Thymus (tissue), 11 donors: ENCODE measurements at regions not wholly inside any gene's neighbourhood (a gene's known extent, or its start where the extent isn't known, plus 50 kb on each side); places are given as distances from the start of the nearest gene placed in this dataset.

Experiments used
- DNase-seq, 9 donors: peaks; one replicate each; pipeline ENCODE4 v3.0.0-alpha.2; 2013; ENCODE audit warnings: low spot score in 9 of 9, low read depth in 6 of 9, missing footprints in 1 of 9
- H3K27ac ChIP-seq, 2 donors: one replicate each; pipeline ENCODE4 v1.5.1; 2013; ENCODE audit warnings: control low read depth in 1 of 2, low read depth in 1 of 2, low read length in 1 of 2, mild to moderate bottlenecking in 1 of 2, moderate library complexity in 1 of 2
- H3K27me3 ChIP-seq, 2 donors: one replicate each; pipeline ENCODE4 v1.5.1; 2013; ENCODE audit warnings: low read length in 1 of 2; ENCODE audit not compliant: control insufficient read depth in 2 of 2, insufficient read depth in 1 of 2
- H3K36me3 ChIP-seq, 2 donors: one replicate each; pipeline ENCODE4 v1.5.1; 2013; ENCODE audit warnings: low read length in 1 of 2, mild to moderate bottlenecking in 1 of 2, moderate library complexity in 1 of 2; ENCODE audit not compliant: control insufficient read depth in 2 of 2, insufficient read depth in 2 of 2
- H3K4me1 ChIP-seq, 2 donors: one replicate each; pipeline ENCODE4 v1.5.1; 2013; ENCODE audit warnings: low read length in 2 of 2; ENCODE audit not compliant: control insufficient read depth in 2 of 2, insufficient read depth in 2 of 2
- H3K4me3 ChIP-seq, 2 donors: one replicate each; pipeline ENCODE4 v1.5.1; 2013; ENCODE audit warnings: low read length in 2 of 2, control low read depth in 1 of 2, mild to moderate bottlenecking in 1 of 2
- H3K9me3 ChIP-seq, 2 donors: one replicate each; pipeline ENCODE4 v1.5.1; 2013; ENCODE audit warnings: low read length in 1 of 2, mild to moderate bottlenecking in 1 of 2; ENCODE audit not compliant: control insufficient read depth in 2 of 2, insufficient read depth in 1 of 2
- WGBS: extraction: QIAGEN DNeasy Blood & Tissue Kit; methylation state at CpG from one replicate; pipeline ENCODE4 v1.1.7; 2013; 5-methylcytosine and 5-hydroxymethylcytosine counted together
- donor health status: healthy.

DNA sequence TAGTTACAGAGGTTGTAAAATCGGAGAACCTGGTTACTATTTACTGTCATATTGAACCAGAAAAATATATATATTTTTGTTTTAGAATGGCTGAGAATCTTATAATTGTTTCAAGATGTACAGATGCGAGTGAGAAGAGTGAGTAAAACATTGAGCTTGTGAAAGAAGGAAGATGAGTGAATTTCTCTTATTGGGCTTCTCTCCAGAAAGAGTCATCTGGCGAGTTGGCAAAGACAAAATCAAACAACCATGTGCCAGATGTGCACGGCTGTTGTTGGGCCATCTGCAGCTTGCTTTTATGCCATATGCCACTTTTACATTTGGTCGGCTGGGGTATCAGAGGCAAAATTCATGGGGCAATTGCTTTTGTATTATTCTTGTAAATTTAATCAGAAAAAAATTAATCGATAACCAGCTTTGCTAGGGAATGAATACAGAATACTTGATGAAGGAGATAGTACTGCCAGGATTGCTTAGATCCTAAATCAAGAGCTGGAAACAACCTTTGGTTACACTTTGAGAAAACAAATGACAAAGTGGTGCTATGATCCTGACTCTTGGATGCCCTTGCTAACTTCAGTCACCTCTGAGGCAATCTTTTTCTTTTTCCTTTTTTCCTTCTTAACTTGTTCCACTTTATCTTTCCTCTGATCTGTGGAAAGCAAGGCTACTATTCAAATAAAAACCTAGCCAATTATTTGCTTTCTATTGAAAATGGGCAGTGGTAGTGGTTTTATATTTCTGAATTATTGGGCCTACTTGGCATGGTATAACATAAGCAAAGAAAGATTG lies 97.1 kb upstream of the GRIK2 start:
- Histone ChIP-seq H3K36me3 (no peaks in the 10 kb centered on the region), H3K4me1 (no peaks in the 10 kb centered on the region), H3K9me3 (peaks cover 0 to 7% of the 10 kb centered on the region in 2 donors), H3K27me3 (no peaks in the 10 kb centered on the region), H3K4me3 (no peak overlapping the region), H3K27ac (no peak overlapping the region)
- no peak for DNase-seq
- WGBS = 88% methylated on average over 6 of the region's 6 CpGs

DNA sequence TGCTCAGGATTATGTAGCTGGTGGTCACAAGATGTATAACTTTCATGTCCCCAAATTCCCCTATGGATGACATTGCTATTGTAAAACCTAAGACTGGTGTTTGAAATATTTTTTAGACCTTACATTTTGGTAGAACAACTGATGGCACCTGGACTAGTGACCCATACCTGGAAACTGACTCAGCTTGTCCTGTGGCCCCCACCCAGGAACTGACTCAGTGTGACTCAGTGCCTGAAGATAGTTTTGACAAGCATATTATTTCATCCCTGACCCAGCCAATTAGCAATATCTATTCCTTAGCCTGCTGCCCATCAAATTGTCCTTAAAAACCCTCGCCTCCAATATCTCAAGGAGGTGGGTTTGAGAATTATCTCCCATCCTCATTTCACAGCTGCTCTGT lies 90.9 kb upstream of the GRIK2 start:
- Histone ChIP-seq H3K27ac (no peak overlapping the region), H3K36me3 (no peaks in the 10 kb centered on the region), H3K4me3 (no peak overlapping the region), H3K4me1 (no peaks in the 10 kb centered on the region), H3K27me3 (no peaks in the 10 kb centered on the region), H3K9me3 (no peaks in the 10 kb centered on the region)
- 96% methylated on average over 1 of the region's 1 CpG for WGBS
- no peak for DNase-seq

DNA sequence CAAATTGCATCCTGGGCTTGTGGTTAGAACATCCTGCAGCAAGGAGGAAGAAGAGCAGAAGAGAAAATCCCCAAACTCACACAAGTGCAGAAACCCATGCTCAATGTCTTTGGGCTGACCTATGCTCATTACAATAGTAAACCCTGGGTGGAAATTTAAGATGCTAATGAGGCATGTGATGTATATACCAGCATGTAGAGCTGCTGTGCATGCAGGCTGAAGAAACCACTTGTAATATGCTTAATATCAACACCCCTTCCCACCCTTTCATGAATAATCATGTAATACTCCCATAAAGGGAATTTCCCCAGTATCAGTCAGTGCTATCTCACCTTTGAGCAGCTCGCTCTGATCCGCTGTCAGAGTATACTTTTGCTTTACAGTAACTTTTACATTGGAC lies 90.0 kb upstream of the GRIK2 start:
- Histone ChIP-seq H3K27ac (no peak overlapping the region), H3K4me1 (no peaks in the 10 kb centered on the region), H3K36me3 (no peaks in the 10 kb centered on the region), H3K9me3 (no peaks in the 10 kb centered on the region), H3K4me3 (no peak overlapping the region), H3K27me3 (no peaks in the 10 kb centered on the region)
- WGBS = 97% methylated on average over 2 of the region's 2 CpGs
- no peak for DNase-seq

DNA sequence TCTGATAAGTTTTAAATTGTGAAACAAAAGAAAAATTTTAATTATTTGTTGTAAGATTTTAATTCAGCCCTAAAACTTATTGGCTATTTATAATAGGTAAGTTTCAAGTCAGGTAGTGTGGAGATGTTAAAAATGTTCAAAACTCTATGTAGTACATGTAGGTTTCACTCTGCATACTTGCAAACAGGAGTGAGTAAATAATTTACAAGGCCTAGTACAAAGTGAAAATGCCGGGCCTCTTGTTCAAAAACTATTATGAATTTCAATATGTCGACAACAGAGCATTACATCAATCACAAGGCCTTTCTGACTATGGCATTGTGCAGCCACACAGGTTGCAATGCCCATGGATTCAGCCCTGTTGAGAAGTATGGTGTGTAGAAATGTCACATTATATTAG lies 80.9 kb upstream of the GRIK2 start:
- no peaks in the 10 kb centered on the region for H3K4me1 ChIP-seq
- H3K4me3 ChIP-seq = no peak overlapping the region
- no peaks in the 10 kb centered on the region for H3K9me3 ChIP-seq
- H3K27me3 ChIP-seq = no peaks in the 10 kb centered on the region
- 93% methylated on average over 2 of the region's 2 CpGs for WGBS
- no peaks in the 10 kb centered on the region for H3K36me3 ChIP-seq
- H3K27ac ChIP-seq = no peak overlapping the region
- no peak for DNase-seq

DNA sequence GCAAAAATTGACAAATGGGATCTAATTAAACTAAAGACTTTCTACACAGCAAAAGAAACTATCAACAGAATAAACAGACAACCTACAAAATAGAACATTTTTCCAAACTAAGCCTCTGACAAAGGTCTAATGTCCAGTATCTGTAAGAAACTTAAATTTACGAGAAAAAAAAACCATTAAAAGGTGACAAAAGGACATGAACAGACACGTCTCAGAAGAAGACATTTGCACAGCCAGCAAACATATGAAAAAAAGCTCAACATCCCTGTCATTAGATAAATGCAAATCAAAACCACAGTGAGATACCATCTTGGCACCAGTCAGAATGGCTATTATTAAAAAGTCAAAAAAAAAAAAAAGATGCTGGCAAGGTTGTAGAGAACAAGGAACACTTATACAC lies 70.6 kb upstream of the GRIK2 start:
- DNase-seq = no peak
- H3K27ac ChIP-seq = no peak overlapping the region
- H3K36me3 ChIP-seq = no peaks in the 10 kb centered on the region
- no peaks in the 10 kb centered on the region for H3K27me3 ChIP-seq
- no peaks in the 10 kb centered on the region for H3K9me3 ChIP-seq
- WGBS = 93% methylated on average over 2 of the region's 2 CpGs
- no peak overlapping the region for H3K4me3 ChIP-seq
- H3K4me1 ChIP-seq = no peaks in the 10 kb centered on the region

DNA sequence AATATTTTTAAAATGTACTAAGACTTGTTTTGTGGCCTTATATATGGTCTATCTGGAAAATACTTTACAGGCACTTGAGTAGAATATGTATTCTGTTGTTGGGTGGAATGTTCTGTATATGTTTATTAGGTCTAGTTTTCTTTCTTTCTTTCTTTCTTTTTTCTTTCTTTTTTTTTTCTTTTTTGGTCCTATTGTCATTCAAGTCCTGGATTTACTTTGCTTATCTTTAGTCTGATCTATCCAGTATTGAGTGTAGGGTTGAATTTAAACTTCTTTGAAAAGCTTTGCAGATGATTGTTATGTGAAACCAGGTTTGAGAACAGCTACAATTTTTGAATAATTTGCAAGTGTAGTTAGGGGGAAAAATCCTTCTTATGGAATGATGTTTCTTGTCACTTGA lies 67.1 kb upstream of the GRIK2 start:
- DNase-seq = no peak
- H3K9me3 ChIP-seq = no peaks in the 10 kb centered on the region
- H3K27ac ChIP-seq = no peak overlapping the region
- H3K27me3 ChIP-seq = no peaks in the 10 kb centered on the region
- H3K4me1 ChIP-seq = no peaks in the 10 kb centered on the region
- H3K4me3 ChIP-seq = no peak overlapping the region
- H3K36me3 ChIP-seq = no peaks in the 10 kb centered on the region

DNA sequence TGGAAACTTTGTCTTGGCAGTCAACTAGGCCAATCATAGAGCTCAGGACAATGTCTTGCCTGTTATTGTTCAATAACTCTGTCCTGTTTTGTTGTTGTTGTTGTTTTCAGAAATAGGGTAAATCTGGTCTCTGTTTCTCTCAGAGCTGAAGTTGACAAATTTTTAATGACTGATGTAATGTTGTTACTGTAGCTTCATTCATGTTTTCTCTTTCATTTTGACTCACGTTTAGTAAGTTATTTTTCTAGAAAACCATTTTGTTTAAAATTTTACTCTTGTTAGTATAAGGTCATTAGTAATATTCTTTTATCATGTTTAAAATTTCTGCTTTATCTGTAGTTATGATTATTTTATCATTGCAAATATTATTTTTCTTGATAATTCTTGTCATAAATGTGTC lies 51.6 kb upstream of the GRIK2 start:
- no peak for DNase-seq
- Histone ChIP-seq H3K4me1 (no peaks in the 10 kb centered on the region), H3K9me3 (no peaks in the 10 kb centered on the region), H3K27ac (no peak overlapping the region), H3K4me3 (no peak overlapping the region), H3K27me3 (no peaks in the 10 kb centered on the region), H3K36me3 (no peaks in the 10 kb centered on the region)
- WGBS = 86% methylated on average over 1 of the region's 1 CpG
